ENCODE measurements at regions not wholly inside any gene's neighbourhood (a gene's known extent, or its start where the extent isn't known, plus 50 kb on each side); places are given as distances from the start of the nearest gene placed in this dataset.
"Not testable (repeated sequence)": the region's sequence is repeated elsewhere in the genome, so short reads cannot be mapped to it uniquely, and the experiment has no call there.

- DNase-seq (ENCODE audit: low read depth, low spot score), result no peak
Observed at GRCh38 chr17:73887739-73888138, 243.5 kb upstream of the SDK2 start.

- no peak for DNase-seq (ENCODE audit: low read depth, low spot score)
Observed at GRCh38 chr17:73888862-73889261, 244.6 kb upstream of the SDK2 start.

- no peak for DNase-seq (ENCODE audit: low read depth, low spot score)
Observed at GRCh38 chr17:73889439-73889838, 245.2 kb upstream of the SDK2 start.

DNA sequence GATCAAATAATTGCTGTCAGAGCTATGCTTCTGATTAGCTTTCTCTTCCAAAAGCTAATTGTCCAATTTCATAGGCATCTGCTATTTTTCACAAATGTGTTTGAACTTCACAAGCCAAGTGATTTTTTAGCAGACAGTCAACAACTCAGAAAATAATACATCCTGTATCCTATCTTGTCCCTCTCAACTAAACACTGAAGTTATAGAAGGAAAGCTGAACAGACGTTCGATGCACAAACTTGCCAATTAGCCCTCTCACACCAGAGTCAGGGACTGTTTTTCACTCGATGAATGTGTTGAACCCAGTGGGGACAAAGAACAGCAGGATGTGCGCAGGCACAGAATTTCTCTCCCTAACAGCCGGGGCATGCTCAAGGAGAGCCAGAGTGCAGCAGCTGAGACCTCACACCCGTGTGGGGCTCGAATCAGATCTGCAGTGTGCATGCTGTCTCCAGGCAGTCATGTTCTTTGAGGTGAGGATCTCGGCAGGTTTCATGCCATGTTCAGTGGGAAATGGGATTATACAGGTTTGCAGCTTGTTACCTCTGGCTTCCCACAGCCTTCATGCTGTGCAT lies 246.7 kb upstream of the SDK2 start:
- no peak for DNase-seq (ENCODE audit: low read depth, low spot score)

DNA sequence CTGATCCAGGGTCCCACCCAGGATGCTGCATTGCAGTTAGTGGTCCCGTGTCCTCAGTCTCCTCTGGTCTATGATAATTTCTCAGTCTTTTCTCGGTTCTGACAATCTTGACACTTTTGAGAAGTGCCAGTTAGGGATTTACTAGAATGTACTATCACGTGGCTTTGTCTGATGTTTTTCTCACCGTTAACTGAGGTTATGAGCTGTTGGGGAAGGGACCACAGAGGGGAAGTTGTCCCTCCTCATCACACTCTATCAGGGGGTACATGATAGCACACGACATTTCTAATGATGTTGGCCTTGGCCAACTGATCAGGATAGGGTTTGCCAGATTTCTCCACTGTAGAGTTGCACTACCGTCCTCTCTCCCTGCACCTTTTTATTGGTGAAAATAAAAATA lies 250.9 kb upstream of the SDK2 start:
- no peak for DNase-seq (ENCODE audit: low read depth, low spot score)

DNA sequence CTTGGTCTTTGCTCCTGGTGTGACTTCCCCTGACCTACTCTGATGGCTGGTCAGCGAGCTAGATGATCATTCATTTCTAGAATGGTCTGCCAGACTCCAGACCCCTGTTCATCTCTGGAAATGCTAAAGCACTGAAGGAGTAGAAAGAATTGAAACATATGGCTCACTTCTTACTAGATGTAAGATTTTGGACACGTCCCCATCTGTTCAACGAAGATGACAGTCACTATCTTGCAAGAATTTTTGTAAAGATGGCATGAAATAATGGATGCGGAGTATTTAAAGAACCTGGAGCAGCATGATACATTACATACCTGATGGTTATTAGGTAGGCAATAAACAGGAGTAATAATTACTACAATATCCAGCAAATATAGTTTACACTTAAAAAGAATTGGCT lies 252.7 kb upstream of the SDK2 start:
- no peak for DNase-seq (ENCODE audit: low read depth, low spot score)

- no peak for DNase-seq (ENCODE audit: low read depth, low spot score)
Observed at GRCh38 chr17:73899839-73900238, 255.6 kb upstream of the SDK2 start.

DNA sequence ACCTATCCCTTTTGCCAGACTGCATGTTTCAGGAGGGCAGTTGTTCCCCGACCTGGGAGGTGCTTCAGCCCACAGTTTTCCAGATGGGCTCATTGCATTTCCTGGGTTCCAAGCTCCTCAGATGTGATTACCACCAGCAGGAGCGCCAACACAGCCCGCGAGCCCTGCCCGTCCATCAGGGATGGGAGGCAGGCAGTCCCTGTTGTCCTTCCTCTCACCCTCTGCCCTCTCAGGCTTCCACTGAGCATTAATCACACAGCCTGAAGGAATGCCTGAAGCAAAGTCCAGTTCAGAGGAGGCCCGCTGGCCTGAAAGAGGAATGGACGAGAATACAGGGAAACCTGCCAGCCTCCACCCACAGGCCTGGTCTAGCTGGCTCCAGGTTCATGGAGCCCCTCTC lies 256.3 kb upstream of the SDK2 start:
- DNase-seq (ENCODE audit: low read depth, low spot score), result no peak

- DNase-seq (ENCODE audit: low read depth, low spot score), result no peak
Observed at GRCh38 chr17:73901249-73901648, 257.0 kb upstream of the SDK2 start.

DNA sequence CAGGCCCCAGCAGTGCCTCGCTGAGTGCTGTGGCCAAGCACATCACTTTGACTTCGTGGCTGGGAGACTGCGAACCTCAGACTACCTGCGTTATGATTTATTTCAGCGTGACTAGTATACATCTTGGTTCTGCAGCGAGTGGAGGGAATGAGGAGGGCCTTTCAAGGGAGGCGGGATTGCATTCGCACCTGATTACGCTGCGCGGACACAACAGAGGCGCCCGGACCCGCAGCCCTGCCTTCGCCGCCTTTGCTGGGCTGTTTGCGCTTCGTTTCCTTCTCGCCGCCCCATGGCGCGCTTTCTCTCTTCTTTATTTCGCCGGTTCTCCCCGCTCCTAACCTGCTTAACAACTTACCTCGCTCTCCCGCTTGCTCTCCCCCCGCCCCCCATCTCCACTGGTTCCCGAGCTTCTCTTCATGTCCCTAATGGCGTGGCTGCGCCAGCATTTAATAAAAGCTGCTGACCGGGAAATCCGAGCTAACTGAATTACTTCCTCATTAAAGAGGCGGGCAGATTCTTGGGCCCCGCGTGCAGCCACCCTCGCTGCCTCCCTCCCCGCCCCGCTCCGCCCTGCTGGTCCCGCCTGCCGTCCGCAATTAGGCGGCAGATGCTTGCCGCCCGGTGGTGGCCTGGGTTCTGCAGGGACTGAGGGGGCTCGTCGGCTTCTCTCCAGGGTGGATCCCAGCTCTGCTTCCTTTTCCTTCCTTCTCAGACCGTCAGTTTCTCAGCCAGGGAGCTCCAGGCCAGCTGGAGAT lies 257.6 kb upstream of the SDK2 start:
- no peak for DNase-seq (ENCODE audit: low read depth, low spot score)

DNA sequence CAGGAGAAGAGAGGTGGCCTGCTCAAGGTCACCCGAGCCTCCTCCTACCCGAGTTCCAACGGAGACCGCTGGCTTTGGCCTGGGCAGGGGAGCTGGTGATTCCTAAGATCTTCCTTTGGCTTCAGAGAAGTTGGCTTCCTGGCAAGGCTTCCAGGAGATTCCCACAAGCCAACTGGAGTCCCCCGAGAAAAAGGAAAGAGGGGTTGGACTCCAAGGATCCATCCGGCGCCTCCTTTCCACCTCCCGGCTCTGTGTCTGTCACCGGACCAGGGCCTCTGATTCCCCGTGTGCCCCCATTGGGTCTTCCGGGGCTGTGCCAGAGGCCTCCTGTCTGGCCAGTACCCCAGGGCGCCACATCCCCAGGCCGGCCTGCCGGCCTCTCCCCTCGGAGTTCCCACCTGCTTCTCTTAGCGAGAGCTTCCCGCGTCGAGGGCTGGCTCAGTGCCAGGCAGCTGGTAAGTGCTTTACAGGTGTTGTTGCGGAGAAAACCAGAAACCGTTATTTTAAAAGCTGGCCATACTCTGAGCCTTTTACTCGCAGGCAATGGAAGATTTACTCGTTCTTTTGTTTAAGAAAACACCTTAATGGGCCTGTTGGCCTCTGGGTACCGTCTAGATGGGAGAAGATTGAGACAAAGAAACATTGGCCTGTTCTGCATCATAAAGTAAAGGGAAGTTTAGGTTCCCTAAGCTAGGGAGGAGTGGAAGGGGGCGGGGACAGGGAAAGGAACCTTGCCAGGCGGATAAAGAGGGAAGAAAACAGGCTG lies 258.4 kb upstream of the SDK2 start:
- no peak for DNase-seq (ENCODE audit: low read depth, low spot score)

- no peak for DNase-seq (ENCODE audit: low read depth, low spot score)
Observed at GRCh38 chr17:73906896-73907870, 262.9 kb upstream of the SDK2 start.

DNA sequence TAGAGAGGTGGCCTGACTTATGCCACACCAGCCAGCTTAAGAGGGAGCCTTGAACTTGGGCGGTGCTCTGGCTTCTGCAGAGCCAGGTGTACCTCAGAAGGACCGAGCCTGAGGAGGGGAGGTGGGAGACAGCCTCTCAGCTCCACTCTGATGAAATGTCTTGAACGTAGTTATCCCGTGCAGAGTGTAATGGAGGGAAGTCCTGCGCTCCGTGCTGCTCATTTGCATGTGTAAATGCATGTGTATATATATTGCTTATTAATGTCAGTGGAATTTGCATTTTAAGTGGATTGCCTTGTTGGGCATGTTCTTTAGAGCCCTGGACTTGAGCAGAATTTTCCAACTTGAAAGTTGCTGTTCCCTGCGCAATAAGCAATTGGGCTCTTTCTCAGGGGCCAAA lies 264.9 kb upstream of the SDK2 start:
- DNase-seq (ENCODE audit: low read depth, low spot score), result no peak

DNA sequence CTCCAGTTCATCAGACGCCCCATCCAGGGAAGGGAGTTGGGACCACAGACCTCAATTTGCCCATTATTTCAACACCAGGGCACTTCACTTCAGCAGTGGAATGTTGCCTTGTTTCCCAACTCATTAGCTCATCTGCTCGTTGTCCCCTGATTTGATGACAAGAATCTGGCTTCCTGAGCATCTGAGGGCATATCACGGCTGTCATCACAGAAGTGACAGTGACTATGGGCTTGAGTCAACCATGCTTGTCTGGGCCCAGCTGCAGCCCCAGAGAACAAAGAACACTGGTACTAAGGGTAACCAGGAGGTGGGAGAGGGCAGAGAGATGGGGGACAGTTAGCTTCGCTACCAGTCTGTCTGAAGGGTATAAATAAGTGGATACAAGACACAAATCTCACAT lies 266.0 kb upstream of the SDK2 start:
- DNase-seq (ENCODE audit: low read depth, low spot score), result no peak

GRCh38 chr17:73910821-73911515 lies 266.7 kb upstream of the SDK2 start:
- DNase-seq (ENCODE audit: low read depth, low spot score), result no peak

- no peak for DNase-seq (ENCODE audit: low read depth, low spot score)
Observed at GRCh38 chr17:73911726-73912372, 267.6 kb upstream of the SDK2 start.

- DNase-seq (ENCODE audit: low read depth, low spot score), result no peak
Observed at GRCh38 chr17:73912373-73912746, 268.1 kb upstream of the SDK2 start.

- DNase-seq (ENCODE audit: low read depth, low spot score), result no peak
Observed at GRCh38 chr17:73914536-73915274, 270.5 kb upstream of the SDK2 start.

GRCh38 chr17:73919033-73919432 lies 274.8 kb upstream of the SDK2 start:
- not testable (repeated sequence) for DNase-seq (ENCODE audit: low read depth, low spot score)

DNA sequence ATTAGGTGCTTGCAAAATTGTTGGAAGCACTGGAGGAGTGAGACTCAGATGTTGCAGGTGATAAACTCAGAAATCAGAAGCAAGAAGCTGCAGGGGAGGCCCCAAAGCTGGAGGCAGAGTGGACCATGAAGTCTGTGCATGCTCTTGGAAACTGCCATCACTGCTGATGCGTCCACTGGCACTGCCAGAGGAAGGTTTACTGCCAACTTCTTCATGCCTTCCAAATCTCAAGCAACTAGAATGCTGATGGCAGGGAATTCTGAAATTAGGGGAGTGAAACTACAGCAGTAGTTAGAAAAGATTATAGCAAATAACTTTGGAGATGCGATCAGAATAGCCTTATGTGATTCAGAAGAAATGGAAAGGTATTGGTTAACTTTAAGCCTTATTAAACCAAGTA lies 277.1 kb upstream of the SDK2 start:
- no peak for DNase-seq (ENCODE audit: low read depth, low spot score)

Data from activated naive CD8-positive, alpha-beta T cell treated with anti-CD3 and anti-CD28 coated beads, Interleukin-2, amount 50 U/mL, for 16 hours (primary cell).